GM18505 (cell line): ENCODE measurements at regions not wholly inside any gene's neighbourhood (a gene's known extent, or its start where the extent isn't known, plus 50 kb on each side); places are given as distances from the start of the nearest gene placed in this dataset.

ENCODE experiments used
- ATAC-seq: cut with Tn5 transposase; IDR thresholded peaks from one replicate; pipeline ENCODE4 v1.9.1; 2021; ENCODE audit not compliant: unreplicated experiment
- POLR2A ChIP-seq: IDR thresholded peaks from 4 replicates; pipeline ENCODE4 v1.6.1; 2011; ENCODE audit warnings: borderline replicate concordance; ENCODE audit not compliant: insufficient read depth, insufficient read length; ENCODE audit errors: extremely low read depth

DNA sequence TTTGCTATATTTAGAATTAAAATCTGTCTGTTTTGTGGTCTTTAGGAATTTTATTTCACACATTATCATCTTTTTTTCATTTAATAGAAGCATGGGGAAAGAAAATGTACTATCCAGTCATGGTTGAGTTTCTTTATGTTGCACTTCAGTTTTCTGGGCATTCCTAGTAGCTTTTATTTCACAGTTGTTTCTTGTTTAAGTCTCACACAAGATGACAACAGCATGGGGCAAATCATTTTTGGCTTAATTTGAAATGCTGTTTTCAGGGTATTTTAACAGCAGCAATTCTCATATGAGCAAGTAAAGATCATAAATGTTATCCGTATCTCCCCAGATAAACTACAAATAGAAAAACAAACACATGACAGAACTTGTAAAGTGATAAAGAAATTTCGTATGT, 1600.2 kb downstream of the PCDH9 start:
- no peak for ATAC-seq
- no peak for TF ChIP-seq POLR2A

DNA sequence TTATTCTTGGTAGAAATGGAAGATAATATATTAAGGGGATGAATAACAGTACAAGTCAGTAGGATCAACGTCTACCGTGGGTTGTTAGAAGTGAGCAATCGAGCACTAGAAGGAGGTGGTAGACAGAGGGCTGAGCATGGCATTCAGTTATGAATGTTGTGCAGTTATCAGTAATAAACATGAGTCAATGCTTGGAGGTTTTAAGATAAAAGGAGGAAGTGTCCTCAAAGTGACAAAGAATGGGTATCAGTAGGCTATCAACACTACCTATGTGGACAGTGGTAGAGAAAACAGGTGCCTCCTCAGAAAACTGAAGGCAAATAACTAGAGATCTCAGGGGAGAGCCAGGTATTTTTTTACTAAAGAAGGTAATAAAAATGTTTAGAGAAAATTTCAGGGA, 1607.0 kb downstream of the PCDH9 start:
- ATAC-seq, result no peak
- TF ChIP-seq POLR2A, result no peak

DNA sequence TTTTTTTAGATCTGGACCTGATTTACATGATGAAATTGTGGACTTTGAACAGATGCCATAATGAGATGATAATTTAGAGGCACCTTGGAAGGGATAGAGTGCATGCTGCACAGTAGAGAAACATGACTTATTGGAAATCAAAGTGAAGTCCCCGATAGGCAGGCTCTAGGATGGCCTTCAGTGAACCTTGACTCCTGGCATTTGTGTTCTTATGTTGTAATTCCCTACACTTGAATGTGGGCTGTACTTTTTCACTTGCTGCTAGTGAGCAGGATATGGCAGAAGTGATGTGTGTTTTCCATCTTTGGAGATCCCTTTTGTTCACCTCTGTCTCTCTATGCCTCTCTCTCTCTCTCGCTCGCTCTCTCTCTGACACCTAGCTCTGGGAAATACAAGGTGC, 1614.6 kb downstream of the PCDH9 start:
- ATAC-seq, result no peak
- no peak for TF ChIP-seq POLR2A

DNA sequence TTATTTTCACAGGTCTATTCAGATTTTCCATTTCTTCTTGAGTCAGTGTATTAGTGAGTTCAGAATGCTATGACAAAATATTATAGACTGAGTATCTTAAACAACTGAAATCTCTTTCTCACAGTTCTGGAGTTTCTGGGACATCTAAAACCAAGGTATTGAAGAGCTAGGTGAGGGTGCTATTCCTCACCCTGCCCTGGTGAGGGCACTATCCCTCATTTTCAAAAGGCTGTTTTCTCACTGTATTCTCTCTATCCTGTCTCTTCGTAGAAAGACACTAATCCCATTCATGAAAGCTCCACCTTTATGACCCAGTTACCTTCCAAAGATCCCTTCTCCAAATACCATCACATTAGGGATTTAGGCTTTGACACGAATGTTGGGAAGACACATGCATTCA, 1617.1 kb downstream of the PCDH9 start:
- ATAC-seq, result no peak

DNA sequence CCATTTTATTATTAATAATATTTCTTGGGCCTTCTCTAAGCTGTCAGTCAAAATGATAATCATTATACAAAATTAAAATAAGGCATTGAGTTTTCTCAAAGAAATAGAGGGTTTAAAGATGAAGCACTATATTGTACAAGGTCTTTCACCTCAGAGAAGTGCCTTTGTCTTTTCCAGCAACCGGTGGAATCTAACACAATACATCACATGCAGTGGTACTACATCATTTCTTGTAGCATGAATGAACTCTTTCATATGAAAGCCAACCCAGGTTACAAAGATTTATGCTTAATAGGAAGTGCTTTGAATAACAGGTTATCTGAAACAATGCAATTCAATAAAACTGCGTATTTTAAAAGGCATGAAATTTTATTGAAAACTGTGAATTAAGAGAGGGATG, 1620.8 kb downstream of the PCDH9 start:
- no peak for TF ChIP-seq POLR2A
- ATAC-seq, result no peak

More for the DNA sequence above, 1617.1 kb downstream of the PCDH9 start:
- no peak for TF ChIP-seq POLR2A

DNA sequence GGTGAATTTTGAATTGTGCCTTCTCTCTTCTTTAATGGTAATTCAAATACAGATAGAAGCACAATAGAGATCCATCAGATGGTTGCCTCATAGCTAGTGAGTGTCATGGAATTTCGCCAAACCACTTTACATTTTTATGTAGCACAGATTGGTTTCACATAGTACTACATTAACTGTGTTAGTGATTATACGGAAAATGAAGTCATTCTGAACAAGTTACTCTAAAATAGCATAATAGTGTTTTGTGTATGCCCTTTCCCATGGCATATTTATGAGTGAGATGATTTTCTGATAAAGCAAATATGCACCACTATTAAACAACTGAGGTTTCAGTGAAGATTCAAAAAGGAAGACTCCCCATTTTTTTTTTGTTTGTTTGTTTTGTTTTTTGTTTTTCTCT, 1623.5 kb downstream of the PCDH9 start:
- TF ChIP-seq POLR2A, result no peak
- ATAC-seq, result no peak

DNA sequence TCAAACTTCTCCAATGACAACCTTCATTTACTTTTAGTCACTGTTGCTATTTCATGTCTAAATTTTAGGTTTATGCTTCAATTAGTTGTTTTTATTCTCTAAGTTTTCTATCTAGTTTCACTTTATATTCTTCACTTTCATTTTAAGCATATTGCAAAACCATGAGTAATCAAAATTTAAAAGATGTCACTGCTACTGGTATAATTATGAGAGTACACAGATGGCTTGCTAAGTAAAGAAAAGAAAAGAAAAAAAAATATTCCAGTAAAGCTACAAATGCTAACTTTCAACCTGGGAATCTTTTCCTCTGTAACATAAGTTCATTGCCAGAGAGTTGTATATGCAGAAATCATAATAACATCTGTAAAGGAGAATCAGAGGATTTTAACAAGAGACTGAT, 1624.7 kb downstream of the PCDH9 start:
- ATAC-seq, result no peak
- TF ChIP-seq POLR2A, result no peak

DNA sequence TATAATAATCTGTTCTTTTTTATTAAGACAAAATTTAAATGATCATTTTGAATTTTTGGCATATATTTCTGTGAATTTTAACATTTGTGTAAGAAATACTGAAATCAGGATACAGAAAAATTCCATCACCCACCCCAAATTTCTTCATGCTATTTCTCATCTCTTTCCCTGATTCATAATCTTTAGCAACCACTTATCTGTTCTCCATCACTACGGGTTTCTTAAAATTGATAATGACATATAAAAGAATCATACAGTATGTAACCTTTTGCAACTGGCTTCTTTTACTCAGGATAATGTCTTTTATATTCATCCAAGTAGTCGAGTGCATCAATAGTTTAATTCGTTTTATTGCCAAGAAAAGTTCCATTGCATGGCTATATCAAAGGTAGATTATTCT, 1627.0 kb downstream of the PCDH9 start:
- ATAC-seq, result no peak

DNA sequence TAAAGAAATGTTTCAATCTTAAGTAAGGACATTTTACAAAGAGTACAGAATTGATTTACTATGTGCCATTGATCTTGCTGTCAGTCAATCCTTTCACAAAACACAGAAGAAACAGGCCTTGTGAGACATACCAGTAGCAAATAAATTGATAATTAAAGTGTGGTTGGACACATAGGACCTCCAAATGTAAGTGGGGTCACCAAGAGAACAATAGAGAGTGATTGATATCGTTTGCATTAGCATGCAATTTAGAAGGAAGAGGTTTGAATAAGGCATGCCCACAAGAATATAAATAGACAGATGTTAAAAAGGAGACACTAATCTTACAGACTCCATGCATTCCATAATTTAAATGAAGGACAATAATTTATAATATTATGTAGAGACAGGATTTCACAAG, 1628.3 kb downstream of the PCDH9 start:
- ATAC-seq, result no peak

More for the DNA sequence above, 1627.0 kb downstream of the PCDH9 start:
- no peak for TF ChIP-seq POLR2A

DNA sequence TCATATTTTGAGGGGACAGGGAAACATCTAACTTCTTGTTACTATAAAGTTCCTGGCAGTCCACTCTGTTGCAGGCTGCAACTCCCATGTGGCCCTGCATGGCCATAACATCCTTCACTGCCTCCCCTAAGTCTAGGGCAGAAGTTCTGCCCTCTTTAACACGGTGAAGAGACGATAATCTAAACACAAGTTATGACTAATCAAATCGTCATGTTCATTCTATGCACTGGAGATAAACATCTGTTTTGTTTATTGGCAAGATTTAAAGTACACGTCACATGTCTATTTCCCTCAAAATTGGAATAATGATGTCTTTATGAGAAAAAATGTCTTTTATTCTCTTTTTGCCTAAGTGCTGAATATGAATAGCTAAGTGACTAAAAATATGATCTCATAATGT, 1629.4 kb downstream of the PCDH9 start:
- TF ChIP-seq POLR2A, result no peak

More for the DNA sequence above, 1628.3 kb downstream of the PCDH9 start:
- TF ChIP-seq POLR2A, result no peak

DNA sequence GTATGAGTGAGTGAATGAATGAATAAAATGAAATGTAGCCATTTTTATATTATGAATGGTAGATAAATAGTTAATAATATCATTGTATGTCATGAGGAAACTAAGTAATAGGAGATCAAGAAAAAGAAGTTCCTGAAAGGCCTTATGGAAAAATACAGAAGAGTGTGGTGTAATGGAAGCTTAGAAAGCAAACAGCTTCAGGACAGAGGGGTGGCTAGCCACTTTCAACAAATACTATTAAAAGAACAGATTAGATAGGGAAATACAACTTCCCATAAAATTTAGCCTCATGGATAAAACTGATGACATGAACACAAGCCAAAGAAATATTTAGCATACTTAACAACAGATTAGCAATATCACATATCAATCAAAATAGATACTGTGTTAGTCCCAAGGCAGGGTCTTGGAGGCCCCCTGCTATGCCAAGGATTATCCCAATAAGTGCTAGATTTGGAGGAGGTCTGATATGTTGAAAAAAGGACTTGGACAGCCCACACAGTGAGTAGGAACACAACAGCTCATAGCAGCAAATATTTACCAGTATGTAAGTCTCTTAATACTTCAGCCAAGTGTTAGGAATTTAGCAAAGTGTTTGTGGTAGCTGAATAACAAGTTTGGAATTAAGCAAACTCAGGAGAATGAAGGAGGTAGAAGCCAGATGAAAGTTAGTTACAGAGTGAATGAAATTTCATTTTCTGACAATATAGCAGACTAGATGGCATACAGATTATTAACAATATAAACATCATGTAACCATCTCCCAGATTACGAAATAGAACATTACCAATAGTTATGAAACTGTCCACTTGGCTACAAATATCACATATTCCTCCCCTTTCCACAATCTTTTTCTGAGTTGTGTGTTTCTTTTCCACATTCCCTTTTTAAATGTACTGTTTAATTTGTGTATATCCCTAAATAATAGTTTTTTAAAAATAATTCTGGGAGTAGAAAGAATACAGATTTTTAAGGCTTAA, 1632.0 kb downstream of the PCDH9 start:
- TF ChIP-seq POLR2A, result no peak
- no peak for ATAC-seq

More for the DNA sequence above, 1629.4 kb downstream of the PCDH9 start:
- ATAC-seq, result no peak

DNA sequence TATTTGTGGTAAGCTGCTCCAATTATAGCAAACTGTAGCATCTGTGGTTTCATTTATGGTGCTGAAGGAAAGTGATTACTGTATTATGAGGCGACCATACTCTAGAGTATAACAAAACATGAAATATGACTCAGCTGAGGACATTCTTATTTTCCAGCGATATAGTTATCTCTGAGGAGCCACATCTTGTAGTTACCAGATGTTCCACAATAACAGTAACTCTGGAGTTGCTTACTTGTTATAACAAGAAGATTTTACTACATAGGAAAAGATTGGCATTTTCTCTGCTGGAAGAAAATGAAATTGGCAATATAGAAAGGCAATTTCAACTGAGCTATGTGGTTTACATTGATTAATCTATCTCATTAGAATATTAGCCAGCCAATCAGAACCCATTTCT, 1634.2 kb downstream of the PCDH9 start:
- no peak for ATAC-seq
- no peak for TF ChIP-seq POLR2A

DNA sequence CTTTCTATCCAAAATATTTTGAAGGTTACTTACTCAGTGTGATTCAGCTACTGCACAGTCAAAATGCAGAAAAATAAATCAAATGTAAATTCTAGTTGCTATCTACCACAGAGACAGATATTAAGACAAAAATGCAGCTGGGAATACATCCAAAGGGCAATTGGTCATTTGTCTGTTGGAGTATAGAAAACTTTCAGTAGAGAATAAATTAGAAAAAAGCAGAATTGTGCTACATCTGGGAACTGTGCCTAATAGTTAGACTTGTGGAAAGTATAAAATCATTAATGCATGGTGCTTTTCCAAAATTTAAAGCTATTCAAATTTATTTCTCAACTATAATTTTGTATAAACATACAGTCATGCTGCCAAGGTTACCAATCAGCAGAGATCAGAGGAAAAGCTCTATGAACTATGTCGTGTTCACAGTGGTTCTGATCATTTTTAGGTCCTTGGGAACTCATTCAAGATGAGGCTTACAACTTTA, 1635.8 kb downstream of the PCDH9 start:
- no peak for TF ChIP-seq POLR2A
- ATAC-seq, result no peak

DNA sequence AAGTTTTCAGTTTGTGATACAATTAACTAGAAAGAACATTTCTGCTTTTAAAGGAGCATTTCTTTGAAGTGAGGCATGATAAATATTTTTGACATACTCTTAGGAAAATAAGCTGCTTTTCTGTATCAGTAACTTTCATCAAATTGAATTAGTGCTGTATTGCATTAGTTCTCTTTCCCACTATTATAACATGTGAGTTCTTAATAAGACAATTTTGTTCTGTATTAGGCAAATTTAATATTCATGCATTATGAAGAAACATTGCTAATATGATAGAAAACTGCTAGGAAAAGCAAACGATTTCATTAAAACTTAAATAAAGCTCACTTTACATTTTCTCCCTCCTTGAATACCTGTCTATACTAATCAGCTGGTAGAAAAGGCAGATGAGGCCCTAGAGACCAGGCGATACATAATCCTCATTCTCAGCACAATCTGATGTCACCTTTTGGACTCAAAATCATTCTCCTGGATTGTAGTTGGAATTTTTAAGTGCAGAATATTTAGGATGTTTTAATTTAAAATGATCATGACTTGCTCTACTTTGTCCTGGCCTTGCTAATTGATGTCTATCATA, 1636.8 kb downstream of the PCDH9 start:
- TF ChIP-seq POLR2A, result no peak
- ATAC-seq, result no peak

DNA sequence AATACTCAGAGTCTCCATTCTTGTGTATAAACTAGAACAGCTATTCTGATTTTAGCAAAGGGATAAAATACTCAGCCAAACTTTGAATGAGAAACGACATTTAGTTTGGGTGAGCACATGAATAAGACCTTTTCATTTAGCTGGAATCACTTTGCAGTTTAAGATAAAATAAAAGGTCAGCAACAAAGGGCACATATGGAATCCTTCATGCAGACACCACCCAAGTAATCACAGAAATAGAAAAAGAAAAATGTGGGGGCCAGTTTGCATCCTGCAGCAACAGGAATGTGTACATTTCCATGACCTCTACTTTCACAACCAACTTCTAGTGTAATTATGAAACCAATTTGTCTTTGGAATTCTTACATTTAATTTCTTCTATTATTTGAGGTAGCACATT, 1637.4 kb downstream of the PCDH9 start:
- no peak for ATAC-seq
- no peak for TF ChIP-seq POLR2A

DNA sequence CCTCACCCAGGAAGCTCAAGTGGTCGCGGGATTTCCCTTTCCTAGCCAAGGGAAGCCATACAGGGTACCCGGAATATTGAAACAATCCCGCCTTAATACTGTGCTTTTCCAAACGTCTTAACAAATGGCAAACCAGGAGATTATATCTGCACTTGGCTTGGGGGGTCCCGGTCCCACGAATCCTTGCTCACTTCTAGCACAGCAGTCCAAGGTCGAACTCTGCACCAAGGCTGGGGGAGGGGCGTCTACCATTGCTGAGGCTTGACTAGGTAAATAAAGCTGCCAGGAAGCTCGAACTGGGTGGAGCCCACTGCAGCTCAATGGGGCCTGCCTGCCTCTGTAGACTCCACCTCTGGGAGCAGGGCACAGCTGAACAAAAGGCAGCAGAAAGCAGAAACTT, 1644.8 kb downstream of the PCDH9 start:
- no peak for TF ChIP-seq POLR2A

More for the DNA sequence above, 1644.8 kb downstream of the PCDH9 start:
- ATAC-seq, result no peak
